ENCODE measurements at regions not wholly inside any gene's neighbourhood (a gene's known extent, or its start where the extent isn't known, plus 50 kb on each side); places are given as distances from the start of the nearest gene placed in this dataset.

DNA sequence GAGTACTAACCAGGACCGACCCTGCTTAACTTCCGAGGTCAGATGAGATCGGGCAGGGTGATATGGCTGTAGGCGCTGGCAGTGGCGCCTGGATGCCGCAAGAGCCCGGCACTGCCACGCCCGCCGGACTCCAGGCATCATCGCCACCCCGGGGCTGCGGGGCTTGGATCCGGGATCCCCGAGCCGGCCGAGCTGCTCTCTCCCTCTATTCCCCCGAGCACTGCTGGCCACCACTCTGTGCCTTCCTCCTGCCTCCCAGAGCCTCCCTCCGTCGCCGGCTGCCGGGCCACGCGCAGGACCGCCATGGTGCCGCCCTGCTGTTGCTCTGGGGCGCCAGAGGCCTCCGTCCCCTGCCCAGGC is 153.2 kb upstream of the ALG10B start:
- TF ChIP-seq, protein P1, sequence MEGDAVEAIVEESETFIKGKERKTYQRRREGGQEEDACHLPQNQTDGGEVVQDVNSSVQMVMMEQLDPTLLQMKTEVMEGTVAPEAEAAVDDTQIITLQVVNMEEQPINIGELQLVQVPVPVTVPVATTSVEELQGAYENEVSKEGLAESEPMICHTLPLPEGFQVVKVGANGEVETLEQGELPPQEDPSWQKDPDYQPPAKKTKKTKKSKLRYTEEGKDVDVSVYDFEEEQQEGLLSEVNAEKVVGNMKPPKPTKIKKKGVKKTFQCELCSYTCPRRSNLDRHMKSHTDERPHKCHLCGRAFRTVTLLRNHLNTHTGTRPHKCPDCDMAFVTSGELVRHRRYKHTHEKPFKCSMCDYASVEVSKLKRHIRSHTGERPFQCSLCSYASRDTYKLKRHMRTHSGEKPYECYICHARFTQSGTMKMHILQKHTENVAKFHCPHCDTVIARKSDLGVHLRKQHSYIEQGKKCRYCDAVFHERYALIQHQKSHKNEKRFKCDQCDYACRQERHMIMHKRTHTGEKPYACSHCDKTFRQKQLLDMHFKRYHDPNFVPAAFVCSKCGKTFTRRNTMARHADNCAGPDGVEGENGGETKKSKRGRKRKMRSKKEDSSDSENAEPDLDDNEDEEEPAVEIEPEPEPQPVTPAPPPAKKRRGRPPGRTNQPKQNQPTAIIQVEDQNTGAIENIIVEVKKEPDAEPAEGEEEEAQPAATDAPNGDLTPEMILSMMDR (conservative IDR thresholded peaks at IDR 0.05) = no peak
- TF ChIP-seq ZFX (IDR thresholded peaks at IDR 0.05) = no peak

Measured in C4-2B (cell line).